IMR-90 (cell line): ENCODE measurements at regions not wholly inside any gene's neighbourhood (a gene's known extent, or its start where the extent isn't known, plus 50 kb on each side); places are given as distances from the start of the nearest gene placed in this dataset.

ENCODE experiments used
- ATAC-seq: fragments of 200-7000 bp; cut with Tn5 transposase; 2 replicates; pipeline ENCODE4 v1.9.1; 2020; ENCODE audit warnings: low read depth, mild to moderate bottlenecking, moderate library complexity
- BruUV-seq: library from RNA; stranded (reverse); fragments of 400-500 nt; replicated peaks from 2 replicates; lab custom pipeline; 2021; lab: Mats Ljungman, UMichigan
- CTCF ChIA-PET: fragments of 300-600 bp; formaldehyde crosslinking; extraction: SDS; loops from one replicate; lab custom pipeline; 2021; ENCODE audit warnings: antibody characterized with exemption; lab: Yijun Ruan, JAX
- POLR2A ChIA-PET: fragments of 300-600 bp; sonication (Branson Sonifier 250); formaldehyde crosslinking; loops from one replicate; lab custom pipeline; 2022; ENCODE audit warnings: antibody characterized with exemption; ENCODE audit not compliant: unreplicated experiment; lab: Charles Lee
- DNase-seq: peaks from one replicate; pipeline ENCODE4 v3.0.0; 2013
- H2AFZ ChIP-seq: replicated peaks from 2 replicates; pipeline ENCODE3; 2013; ENCODE audit warnings: low read length, mild to moderate bottlenecking; ENCODE audit not compliant: poor library complexity
- H2AK5ac ChIP-seq: 2 replicates; pipeline ENCODE4 v1.6.1; 2013; ENCODE audit warnings: low read depth, low read length, inconsistent platforms
- H2AK9ac ChIP-seq: replicated peaks from 2 replicates; pipeline ENCODE3; 2013; ENCODE audit warnings: mild to moderate bottlenecking, low read depth, low read length, moderate library complexity; ENCODE audit not compliant: poor library complexity
- H2BK120ac ChIP-seq: 2 replicates; pipeline ENCODE4 v1.6.1; 2013; ENCODE audit warnings: low read depth, low read length, inconsistent platforms
- H2BK15ac ChIP-seq: 3 replicates; pipeline ENCODE4 v1.6.1; 2013; ENCODE audit warnings: low read depth, low read length, inconsistent platforms
- H2BK20ac ChIP-seq: 2 replicates; pipeline ENCODE4 v1.6.1; 2013; ENCODE audit warnings: low read depth, mild to moderate bottlenecking, inconsistent platforms, low read length, moderate library complexity
- H2BK5ac ChIP-seq: 2 replicates; pipeline ENCODE4 v1.6.1; 2013; ENCODE audit warnings: mild to moderate bottlenecking, low read depth, low read length, inconsistent platforms; ENCODE audit not compliant: poor library complexity, severe bottlenecking
- H3K14ac ChIP-seq: replicated peaks from 2 replicates; pipeline ENCODE4 v1.6.1; 2013; ENCODE audit warnings: low read depth, low read length, inconsistent platforms
- H3K18ac ChIP-seq: 2 replicates; pipeline ENCODE4 v1.6.1; 2013; ENCODE audit warnings: low read depth, low read length, control low read depth
- H3K23ac ChIP-seq: 2 replicates; pipeline ENCODE4 v1.6.1; 2013; ENCODE audit warnings: low read depth, low read length, inconsistent platforms
- H3K27ac ChIP-seq: 2 replicates; pipeline ENCODE4 v1.5.1; 2013; ENCODE audit warnings: mild to moderate bottlenecking, control low read depth, low read length; ENCODE audit not compliant: insufficient read depth
- H3K27me3 ChIP-seq: 2 replicates; pipeline ENCODE4 v1.6.1; 2013; ENCODE audit warnings: low read length; ENCODE audit not compliant: control insufficient read depth, insufficient read depth
- H3K36me3 ChIP-seq: 2 replicates; pipeline ENCODE4 v1.6.1; 2013; ENCODE audit warnings: low read length, mixed read lengths; ENCODE audit not compliant: control insufficient read depth, insufficient read depth
- H3K4ac ChIP-seq: 2 replicates; pipeline ENCODE4 v1.6.1; 2013; ENCODE audit warnings: low read depth, low read length, inconsistent platforms
- H3K4me1 ChIP-seq: 2 replicates; pipeline ENCODE4 v1.6.1; 2013; ENCODE audit warnings: low read length, mixed read lengths; ENCODE audit not compliant: control insufficient read depth, insufficient read depth
- H3K4me2 ChIP-seq: 2 replicates; pipeline ENCODE4 v1.6.1; 2013; ENCODE audit warnings: low read depth, mild to moderate bottlenecking, control low read depth, low read length, moderate library complexity
- H3K4me3 ChIP-seq: 2 replicates; pipeline ENCODE4 v1.5.1; 2013; ENCODE audit warnings: low read depth, mild to moderate bottlenecking, control low read depth, low read length, moderate library complexity; ENCODE audit not compliant: insufficient read depth
- H3K56ac ChIP-seq: 2 replicates; pipeline ENCODE4 v1.6.1; 2013; ENCODE audit warnings: low read length, inconsistent platforms; ENCODE audit not compliant: insufficient read depth; ENCODE audit errors: extremely low read depth
- H3K79me1 ChIP-seq, 2 experiments: 2 replicates each; pipeline ENCODE4 v1.6.1; 2013; ENCODE audit warnings: low read length in 2 of 2, inconsistent platforms in 1 of 2, low read depth in 1 of 2
- H3K9ac ChIP-seq: 2 replicates; pipeline ENCODE4 v1.6.1; 2013; ENCODE audit warnings: low read depth, low read length, control low read depth
- H3K9me1 ChIP-seq: 2 replicates; pipeline ENCODE4 v1.6.1; 2013; ENCODE audit warnings: low read length, inconsistent platforms; ENCODE audit not compliant: insufficient read depth
- H3K9me3 ChIP-seq: 2 replicates; pipeline ENCODE4 v1.6.1; 2013; ENCODE audit warnings: low read length; ENCODE audit not compliant: control insufficient read depth, insufficient read depth
- H4K20me1 ChIP-seq: 2 replicates; pipeline ENCODE4 v1.6.1; 2013; ENCODE audit warnings: low read length, inconsistent platforms; ENCODE audit not compliant: insufficient read depth
- H4K5ac ChIP-seq: 2 replicates; pipeline ENCODE4 v1.6.1; 2013; ENCODE audit warnings: mild to moderate bottlenecking, low read depth, low read length, control low read depth
- H4K8ac ChIP-seq, 2 experiments: 2 replicates each; pipeline ENCODE4 v1.6.1; 2013; ENCODE audit warnings: low read depth in 2 of 2, low read length in 2 of 2, control low read depth in 1 of 2, inconsistent platforms in 1 of 2
- H4K91ac ChIP-seq: 2 replicates; pipeline ENCODE4 v1.6.1; 2013; ENCODE audit warnings: low read depth, low read length, inconsistent platforms; ENCODE audit not compliant: insufficient read depth
- BHLHE40 ChIP-seq: fragments of 150-350 bp; IDR thresholded peaks from 2 replicates; pipeline ENCODE4 v1.6.1; 2016; ENCODE audit warnings: mild to moderate bottlenecking, low read depth, low read length
- CEBPB ChIP-seq: IDR thresholded peaks from 2 replicates; pipeline ENCODE4 v1.6.1; 2012; ENCODE audit warnings: low read depth, low read length, improper control_type of control experiment
- CHD1 ChIP-seq: IDR thresholded peaks from 2 replicates; pipeline ENCODE4 v1.6.1; 2012; ENCODE audit warnings: low read depth, low read length, improper control_type of control experiment
- ELK1 ChIP-seq: fragments of 150-350 bp; IDR thresholded peaks from 2 replicates; pipeline ENCODE4 v1.6.1; 2016; ENCODE audit warnings: low read depth, mild to moderate bottlenecking, low read length, moderate library complexity, borderline replicate concordance
- FOS ChIP-seq: fragments of 150-350 bp; IDR thresholded peaks from 2 replicates; pipeline ENCODE4 v1.6.1; 2016; ENCODE audit warnings: low read depth, low read length
- MAFK ChIP-seq: IDR thresholded peaks from 2 replicates; pipeline ENCODE4 v1.6.1; 2012; ENCODE audit warnings: low read depth, low read length, improper control_type of control experiment
- MAZ ChIP-seq: IDR thresholded peaks from 2 replicates; pipeline ENCODE4 v1.6.1; 2012; ENCODE audit warnings: low read depth, mild to moderate bottlenecking, low read length, improper control_type of control experiment, moderate library complexity, borderline replicate concordance
- MXI1 ChIP-seq: IDR thresholded peaks from 2 replicates; pipeline ENCODE4 v1.6.1; 2012; ENCODE audit warnings: low read depth, mild to moderate bottlenecking, low read length, moderate library complexity, borderline replicate concordance
- NFE2L2 ChIP-seq: fragments of 150-350 bp; IDR thresholded peaks from 2 replicates; pipeline ENCODE4 v1.6.1; 2016; ENCODE audit warnings: low read depth, mild to moderate bottlenecking, low read length
- POLR2A ChIP-seq: IDR thresholded peaks from 2 replicates; pipeline ENCODE4 v1.6.1; 2012; ENCODE audit warnings: mild to moderate bottlenecking, low read depth, low read length
- RAD21 ChIP-seq: IDR thresholded peaks from 2 replicates; pipeline ENCODE4 v1.6.1; 2012; ENCODE audit warnings: low read length, improper control_type of control experiment
- RCOR1 ChIP-seq: IDR thresholded peaks from 2 replicates; pipeline ENCODE4 v1.6.1; 2012; ENCODE audit warnings: mild to moderate bottlenecking, low read length, improper control_type of control experiment; ENCODE audit not compliant: insufficient replicate concordance
- RFX5 ChIP-seq: IDR thresholded peaks from 2 replicates; pipeline ENCODE4 v1.8.0; 2012; ENCODE audit warnings: low read depth, mild to moderate bottlenecking, low read length, moderate library complexity
- SMC3 ChIP-seq: fragments of 150-350 bp; IDR thresholded peaks from 2 replicates; pipeline ENCODE4 v1.6.1; 2016; ENCODE audit warnings: low read depth, mild to moderate bottlenecking, antibody characterized with exemption, low read length, moderate library complexity
- WGBS, 2 experiments: methylation state at CpG; one replicate each; pipeline versions ENCODE4 v1.1.5 to v1.1.7; 2013; ENCODE audit warnings: missing lambda C conversion rate in 2 of 2; ENCODE audit not compliant: insufficient read length in 1 of 2; ENCODE audit errors: extremely low coverage in 2 of 2; 5-methylcytosine and 5-hydroxymethylcytosine counted together
- dilution Hi-C: fragments of 300-500 bp; cut with HindIII; formaldehyde crosslinking; loops from one replicate; pipeline ENCODE4 v1.14.3; 2018; ENCODE audit warnings: low sequenced_read_pairs; ENCODE audit not compliant: unreplicated experiment
- in situ Hi-C: fragments of 300-500 bp; cut with MboI; formaldehyde crosslinking; loops from 3 replicates; pipeline ENCODE4 v1.14.3; 2019; ENCODE audit warnings: low sequenced_read_pairs, inconsistent platforms, mixed read lengths
- intact Hi-C: fragments of 100-400 bp; cut with micrococcal nuclease; formaldehyde crosslinking; loops from 2 replicates; pipeline ENCODE4 v1.10.0; 2022
- TF ChIP-seq, protein P1 (sequence below): conservative IDR thresholded peaks from 2 replicates; pipeline ENCODE4 v1.5.1; 2012; ENCODE audit warnings: mild to moderate bottlenecking, low read depth, low read length, improper control_type of control experiment
- TF ChIP-seq, protein P2 (sequence below): fragments of 150-350 bp; IDR thresholded peaks from 2 replicates; pipeline ENCODE4 v1.6.1; 2017; ENCODE audit warnings: mild to moderate bottlenecking, antibody characterized with exemption, low read length, low read depth

GRCh38 chr13:111640006-111640405, 319.6 kb downstream of the TEX29 start:
- no peak overlapping the region for H3K4ac ChIP-seq
- no peak overlapping the region for H2BK15ac ChIP-seq
- H3K79me1 ChIP-seq = no peaks in the 10 kb centered on the region
- H4K91ac ChIP-seq = no peak overlapping the region
- H3K9ac ChIP-seq = no peak overlapping the region
- no peaks in the 10 kb centered on the region for H3K9me1 ChIP-seq
- H4K5ac ChIP-seq = no peak overlapping the region
- no peaks in the 10 kb centered on the region for H3K4me1 ChIP-seq
- no peaks in the 10 kb centered on the region for H4K20me1 ChIP-seq
- H3K4me3 ChIP-seq = no peak overlapping the region
- BruUV-seq = no TSS peak
- intact Hi-C loops (no loop called here), dilution Hi-C loops (no loop called here), in situ Hi-C loops (no loop called here)
- no peak overlapping the region for H2BK120ac ChIP-seq
- CTCF ChIA-PET = no interaction called here
- no peak overlapping the region for H2AK9ac ChIP-seq
- DNase-seq (no peak), ATAC-seq (no peak)
- no peak overlapping the region for H3K56ac ChIP-seq
- no peak overlapping the region for H3K18ac ChIP-seq
- H3K14ac ChIP-seq = no peak overlapping the region
- peaks cover 38% of the 10 kb centered on the region for H3K9me3 ChIP-seq
- no peak overlapping the region for H2BK5ac ChIP-seq
- H2AFZ ChIP-seq = no peak overlapping the region
- no peaks in the 10 kb centered on the region for H3K36me3 ChIP-seq
- H2BK20ac ChIP-seq = no peak overlapping the region
- no peaks in the 10 kb centered on the region for H3K27me3 ChIP-seq
- 67% methylated on average over 3 of the region's 13 CpGs; no CpG with 5 or more reads in 1 of the 2 experiments for WGBS, 2 experiments
- no peak overlapping the region for H2AK5ac ChIP-seq
- H3K23ac ChIP-seq = no peak overlapping the region
- TF ChIP-seq SMC3 = no peak
- no peak for TF ChIP-seq RCOR1
- TF ChIP-seq ELK1 = no peak
- no peak for TF ChIP-seq NFE2L2
- TF ChIP-seq, protein P1, sequence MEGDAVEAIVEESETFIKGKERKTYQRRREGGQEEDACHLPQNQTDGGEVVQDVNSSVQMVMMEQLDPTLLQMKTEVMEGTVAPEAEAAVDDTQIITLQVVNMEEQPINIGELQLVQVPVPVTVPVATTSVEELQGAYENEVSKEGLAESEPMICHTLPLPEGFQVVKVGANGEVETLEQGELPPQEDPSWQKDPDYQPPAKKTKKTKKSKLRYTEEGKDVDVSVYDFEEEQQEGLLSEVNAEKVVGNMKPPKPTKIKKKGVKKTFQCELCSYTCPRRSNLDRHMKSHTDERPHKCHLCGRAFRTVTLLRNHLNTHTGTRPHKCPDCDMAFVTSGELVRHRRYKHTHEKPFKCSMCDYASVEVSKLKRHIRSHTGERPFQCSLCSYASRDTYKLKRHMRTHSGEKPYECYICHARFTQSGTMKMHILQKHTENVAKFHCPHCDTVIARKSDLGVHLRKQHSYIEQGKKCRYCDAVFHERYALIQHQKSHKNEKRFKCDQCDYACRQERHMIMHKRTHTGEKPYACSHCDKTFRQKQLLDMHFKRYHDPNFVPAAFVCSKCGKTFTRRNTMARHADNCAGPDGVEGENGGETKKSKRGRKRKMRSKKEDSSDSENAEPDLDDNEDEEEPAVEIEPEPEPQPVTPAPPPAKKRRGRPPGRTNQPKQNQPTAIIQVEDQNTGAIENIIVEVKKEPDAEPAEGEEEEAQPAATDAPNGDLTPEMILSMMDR = no peak
- TF ChIP-seq FOS = no peak
- no peak for TF ChIP-seq MXI1
- no peak for TF ChIP-seq CHD1
- no peak for TF ChIP-seq MAZ
- no peak for TF ChIP-seq RFX5
- no peak for TF ChIP-seq CEBPB
- TF ChIP-seq, protein P2, sequence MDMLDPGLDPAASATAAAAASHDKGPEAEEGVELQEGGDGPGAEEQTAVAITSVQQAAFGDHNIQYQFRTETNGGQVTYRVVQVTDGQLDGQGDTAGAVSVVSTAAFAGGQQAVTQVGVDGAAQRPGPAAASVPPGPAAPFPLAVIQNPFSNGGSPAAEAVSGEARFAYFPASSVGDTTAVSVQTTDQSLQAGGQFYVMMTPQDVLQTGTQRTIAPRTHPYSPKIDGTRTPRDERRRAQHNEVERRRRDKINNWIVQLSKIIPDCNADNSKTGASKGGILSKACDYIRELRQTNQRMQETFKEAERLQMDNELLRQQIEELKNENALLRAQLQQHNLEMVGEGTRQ = no peak
- no peak for TF ChIP-seq MAFK
- TF ChIP-seq POLR2A = no peak
- TF ChIP-seq BHLHE40 = no peak
- TF ChIP-seq RAD21 = no peak
- no peak overlapping the region for H4K8ac ChIP-seq
- H3K4me2 ChIP-seq = no peak overlapping the region
- POLR2A ChIA-PET = no interaction called here
- H3K27ac ChIP-seq = no peak overlapping the region
